HUES6 (cell line): ENCODE measurements at regions not wholly inside any gene's neighbourhood (a gene's known extent, or its start where the extent isn't known, plus 50 kb on each side); places are given as distances from the start of the nearest gene placed in this dataset.
"Not testable (repeated sequence)": the region's sequence is repeated elsewhere in the genome, so short reads cannot be mapped to it uniquely, and the experiment has no call there.

Source experiments
- H3K27ac ChIP-seq: 2 replicates; pipeline ENCODE4 v1.7.0; 2013; ENCODE audit warnings: low read depth, mild to moderate bottlenecking, low read length, inconsistent platforms
- H3K27me3 ChIP-seq: 2 replicates; pipeline ENCODE4 v1.6.1; 2013; ENCODE audit warnings: low read length; ENCODE audit not compliant: control insufficient read depth, insufficient read depth
- H3K36me3 ChIP-seq: 2 replicates; pipeline ENCODE4 v1.6.1; 2013; ENCODE audit warnings: low read length; ENCODE audit not compliant: control insufficient read depth, insufficient read depth
- H3K4me1 ChIP-seq: 2 replicates; pipeline ENCODE4 v1.6.1; 2013; ENCODE audit warnings: low read length; ENCODE audit not compliant: control insufficient read depth, insufficient read depth
- H3K4me3 ChIP-seq: 2 replicates; pipeline ENCODE4 v1.5.1; 2013; ENCODE audit warnings: low read depth, low read length
- H3K9ac ChIP-seq: one replicate; pipeline ENCODE4 v1.6.1; 2013; ENCODE audit warnings: mild to moderate bottlenecking, low read length
- H3K9me3 ChIP-seq: 2 replicates; pipeline ENCODE4 v1.6.1; 2013; ENCODE audit warnings: low read depth, low read length; ENCODE audit not compliant: control insufficient read depth, insufficient read depth

DNA sequence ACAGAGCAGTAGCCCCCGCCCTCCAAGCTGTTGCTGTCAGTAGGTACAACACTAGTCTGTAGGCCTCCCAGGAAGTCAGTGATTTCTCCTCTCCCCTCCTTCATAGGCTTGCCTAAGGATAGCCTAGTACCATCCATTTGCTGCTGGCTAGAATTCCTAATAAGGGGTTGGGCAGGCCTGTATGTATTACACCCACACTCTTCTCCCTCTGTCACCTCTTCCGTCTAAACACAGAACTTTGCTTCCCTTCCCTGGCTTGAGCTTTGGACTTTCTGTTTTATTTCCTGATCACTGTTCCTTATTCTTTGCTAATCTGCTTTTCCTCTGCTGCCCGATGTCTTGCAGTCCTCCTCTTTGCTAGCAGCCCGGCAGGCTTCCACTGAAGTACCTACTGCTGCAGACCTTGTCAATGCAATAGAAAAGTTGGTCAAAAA, 93.4 kb upstream of the UMPS start:
- Histone ChIP-seq H3K9ac (no peak overlapping the region), H3K9me3 (no peaks in the 10 kb centered on the region), H3K4me1 (peaks cover 52% of the 10 kb centered on the region), H3K27ac (no peak overlapping the region), H3K27me3 (no peaks in the 10 kb centered on the region), H3K36me3 (no peaks in the 10 kb centered on the region), H3K4me3 (no peak overlapping the region)

DNA sequence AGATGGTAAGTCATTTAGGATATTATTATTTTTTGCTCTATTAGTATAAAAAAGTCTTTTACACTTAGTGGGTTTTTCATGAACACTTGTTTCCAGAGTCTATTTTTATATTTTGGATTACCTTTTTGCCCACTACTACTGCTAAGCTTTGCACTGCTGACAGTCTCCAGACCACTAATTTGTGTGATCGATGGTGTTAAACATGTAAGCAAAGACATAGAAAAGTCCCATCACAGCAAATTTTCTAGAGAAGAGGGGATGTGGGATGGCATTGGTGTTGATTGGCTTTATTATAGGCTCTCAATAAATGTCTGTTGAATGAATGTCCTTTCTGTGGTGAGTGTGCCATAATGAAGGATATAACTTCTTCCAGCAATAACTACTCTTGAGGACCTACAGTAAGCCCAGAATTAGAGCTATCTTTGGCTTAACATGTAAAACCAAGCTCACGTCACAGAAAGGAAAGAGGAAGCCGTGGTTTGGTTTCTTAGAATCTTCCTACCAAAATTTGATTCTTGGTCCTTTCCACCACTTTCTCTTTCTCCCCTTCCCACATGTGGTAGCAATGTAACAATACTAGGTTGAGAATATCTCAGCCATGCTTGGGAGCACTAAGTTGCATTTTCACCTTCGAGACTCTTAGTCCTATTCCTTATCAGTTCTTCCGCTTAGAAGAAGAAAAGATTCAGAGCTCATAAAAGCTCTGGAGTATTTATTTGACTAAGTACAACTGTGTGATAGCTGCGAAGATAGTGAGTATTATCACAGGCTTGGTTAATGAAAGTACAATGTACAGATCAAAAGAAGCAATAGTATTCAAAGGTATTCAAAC, 90.6 kb upstream of the UMPS start:
- Histone ChIP-seq H3K36me3 (no peaks in the 10 kb centered on the region), H3K4me3 (no peak overlapping the region)

DNA sequence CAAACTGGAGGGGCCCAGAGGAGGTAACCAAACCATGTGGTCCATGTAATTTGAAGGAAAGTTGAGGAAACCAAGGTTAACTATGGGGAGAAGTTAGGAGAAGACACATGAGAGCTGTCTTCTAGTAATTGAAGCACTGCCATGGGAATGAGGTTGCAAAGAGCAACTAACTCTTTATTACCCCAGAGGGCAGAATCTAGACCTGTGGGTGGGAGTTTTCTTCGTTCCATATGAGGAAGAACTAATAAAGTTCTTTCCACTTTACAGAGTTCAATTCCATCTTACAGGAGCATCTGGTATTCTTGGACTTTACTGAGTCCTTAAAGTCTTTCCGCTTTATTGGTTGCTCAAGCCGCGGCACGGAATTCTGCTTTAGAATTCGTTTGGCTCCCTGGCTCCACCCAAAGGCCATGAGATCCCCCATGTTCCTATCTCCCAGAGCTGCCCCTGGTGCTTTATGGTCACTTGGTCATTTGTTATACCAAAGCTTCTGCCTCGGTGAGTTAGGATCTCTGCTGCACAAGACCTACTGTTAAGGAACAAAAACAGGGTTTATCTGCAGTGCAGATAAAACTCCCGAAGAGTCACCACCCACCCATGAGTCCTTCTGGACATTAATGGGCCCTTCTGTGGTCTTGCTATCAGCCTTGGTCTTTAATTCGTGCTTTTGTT, 89.5 kb upstream of the UMPS start:
- Histone ChIP-seq H3K27me3 (no peaks in the 10 kb centered on the region), H3K9me3 (no peaks in the 10 kb centered on the region), H3K36me3 (no peaks in the 10 kb centered on the region), H3K27ac (no peak overlapping the region), H3K4me3 (no peak overlapping the region), H3K9ac (no peak overlapping the region), H3K4me1 (peaks cover 29% of the 10 kb centered on the region)

More for the DNA sequence above, 90.6 kb upstream of the UMPS start:
- no peak overlapping the region for H3K9ac ChIP-seq
- no peaks in the 10 kb centered on the region for H3K9me3 ChIP-seq
- no peak overlapping the region for H3K27ac ChIP-seq
- H3K27me3 ChIP-seq, result no peaks in the 10 kb centered on the region
- H3K4me1 ChIP-seq, result peaks cover 41% of the 10 kb centered on the region

DNA sequence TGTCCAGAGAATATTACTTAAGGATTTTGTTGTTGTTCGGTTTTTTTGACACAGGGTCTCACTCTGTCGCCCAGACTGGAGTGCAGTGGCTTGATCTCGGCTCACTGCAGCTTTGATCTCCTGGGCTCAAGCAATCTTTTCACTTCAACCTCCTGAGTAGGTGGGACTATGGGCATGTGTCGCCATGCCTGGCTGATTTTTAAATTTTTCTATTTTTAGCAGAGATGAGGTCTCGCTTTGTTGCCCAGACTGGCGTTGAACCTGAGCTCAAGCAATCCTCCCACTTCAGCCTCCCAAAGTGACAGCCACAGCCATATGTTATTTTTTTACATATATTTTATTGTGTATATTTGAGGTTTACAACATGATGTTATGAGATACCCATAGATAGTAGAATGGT, 86.8 kb upstream of the UMPS start:
- Histone ChIP-seq H3K4me3 (no peak overlapping the region), H3K27me3 (no peaks in the 10 kb centered on the region), H3K36me3 (no peaks in the 10 kb centered on the region), H3K9ac (no peak overlapping the region), H3K4me1 (peaks cover 8% of the 10 kb centered on the region; the same call in 1 of the 2 replicates), H3K27ac (no peak overlapping the region), H3K9me3 (no peaks in the 10 kb centered on the region)

DNA sequence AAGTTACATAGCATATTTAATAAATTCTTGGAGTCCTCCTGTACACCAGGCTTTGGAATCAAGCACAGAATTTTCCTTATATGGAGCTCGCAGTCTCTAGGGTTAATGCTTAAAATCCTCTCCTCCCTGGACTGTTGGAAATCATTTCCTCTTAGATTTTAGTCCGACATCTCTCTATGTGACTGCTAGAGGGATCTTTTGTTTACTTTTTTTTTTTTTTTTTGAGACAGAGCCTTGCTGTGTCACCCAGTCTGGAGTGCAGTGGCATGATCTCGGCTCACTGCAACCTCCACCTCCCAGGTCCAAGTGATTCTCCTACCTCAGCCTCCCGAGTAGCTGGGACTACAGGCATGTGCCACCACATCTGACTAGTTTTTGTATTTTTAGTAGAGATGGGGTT, 84.1 kb upstream of the UMPS start:
- not testable (repeated sequence) for H3K27me3 ChIP-seq

DNA sequence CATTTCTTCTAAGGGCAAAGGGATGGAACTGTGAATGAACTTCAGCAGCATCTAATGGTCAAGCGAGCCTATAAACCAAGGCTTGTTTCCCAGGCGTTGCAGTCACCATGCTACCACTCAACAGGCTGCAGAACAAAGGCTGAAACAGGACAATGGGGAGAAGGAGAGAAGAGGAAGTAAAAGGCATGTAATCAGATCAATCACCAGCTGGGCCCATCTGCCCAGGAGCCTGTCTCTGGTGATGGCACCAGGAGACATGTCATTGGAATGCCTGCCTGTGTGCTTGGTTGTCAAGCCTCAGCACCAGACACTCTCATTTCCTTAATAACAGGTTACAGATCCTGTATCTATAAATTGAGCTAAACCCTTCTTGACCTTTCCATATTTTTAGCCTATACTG, 81.7 kb upstream of the UMPS start:
- no peaks in the 10 kb centered on the region for H3K27me3 ChIP-seq
- no peak overlapping the region for H3K27ac ChIP-seq
- no peak overlapping the region for H3K4me3 ChIP-seq
- H3K36me3 ChIP-seq, result no peaks in the 10 kb centered on the region
- no peak overlapping the region for H3K9ac ChIP-seq
- no peaks in the 10 kb centered on the region for H3K4me1 ChIP-seq
- H3K9me3 ChIP-seq, result no peaks in the 10 kb centered on the region

More for the DNA sequence above, 84.1 kb upstream of the UMPS start:
- not testable (repeated sequence) for H3K36me3 ChIP-seq, H3K4me1 ChIP-seq, H3K9ac ChIP-seq, H3K27ac ChIP-seq, H3K4me3 ChIP-seq, H3K9me3 ChIP-seq

GRCh38 chr3:124650798-124651197, 79.5 kb upstream of the UMPS start:
- Histone ChIP-seq H3K4me3 (no peak overlapping the region), H3K36me3 (no peaks in the 10 kb centered on the region), H3K9me3 (no peaks in the 10 kb centered on the region), H3K27ac (no peak overlapping the region), H3K4me1 (no peaks in the 10 kb centered on the region), H3K9ac (no peak overlapping the region), H3K27me3 (no peaks in the 10 kb centered on the region)

DNA sequence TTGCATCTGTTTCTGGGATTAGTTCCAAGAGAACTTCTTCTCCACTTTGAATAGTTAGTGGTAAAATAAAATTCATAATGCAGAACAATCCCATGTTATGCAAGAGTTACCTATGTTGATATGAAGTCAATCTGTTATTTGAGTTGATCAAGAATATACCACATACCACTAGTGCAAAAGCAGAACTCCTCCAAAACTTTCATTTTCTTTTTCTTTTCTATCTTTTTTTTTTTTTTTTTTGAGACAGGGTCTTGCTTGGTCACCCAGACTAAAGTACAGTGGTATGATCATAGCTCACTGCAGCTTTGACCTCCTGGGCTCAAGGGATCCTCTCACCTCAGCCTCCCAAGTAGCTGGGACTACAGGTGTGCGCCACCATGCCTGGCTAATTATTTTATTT, 78.8 kb upstream of the UMPS start:
- not testable (repeated sequence) for H3K36me3 ChIP-seq, H3K27me3 ChIP-seq, H3K9ac ChIP-seq, H3K4me1 ChIP-seq, H3K9me3 ChIP-seq, H3K27ac ChIP-seq, H3K4me3 ChIP-seq

- Histone ChIP-seq H3K27me3 (no peaks in the 10 kb centered on the region), H3K4me1 (no peaks in the 10 kb centered on the region), H3K9ac (no peak overlapping the region), H3K9me3 (no peaks in the 10 kb centered on the region), H3K4me3 (no peak overlapping the region), H3K36me3 (no peaks in the 10 kb centered on the region), H3K27ac (no peak overlapping the region)
Measured at GRCh38 chr3:124652009-124652408, 78.2 kb upstream of the UMPS start.

- Histone ChIP-seq H3K4me1 (no peaks in the 10 kb centered on the region), H3K9me3 (no peaks in the 10 kb centered on the region), H3K36me3 (no peaks in the 10 kb centered on the region), H3K9ac (no peak overlapping the region), H3K4me3 (no peak overlapping the region), H3K27ac (no peak overlapping the region), H3K27me3 (no peaks in the 10 kb centered on the region)
Measured at GRCh38 chr3:124653071-124653796, 77.0 kb upstream of the UMPS start.
